IPS-20b (cell line): ENCODE measurements at regions not wholly inside any gene's neighbourhood (a gene's known extent, or its start where the extent isn't known, plus 50 kb on each side); places are given as distances from the start of the nearest gene placed in this dataset.

ENCODE experiments used
- H3K27ac ChIP-seq: one replicate; pipeline ENCODE4 v1.5.1; 2013; ENCODE audit warnings: low read length
- H3K27me3 ChIP-seq: 2 replicates; pipeline ENCODE4 v1.6.1; 2013; ENCODE audit warnings: mild to moderate bottlenecking, low read length, inconsistent platforms; ENCODE audit not compliant: insufficient read depth
- H3K36me3 ChIP-seq: 2 replicates; pipeline ENCODE4 v1.6.1; 2013; ENCODE audit warnings: low read depth, mild to moderate bottlenecking, inconsistent platforms, low read length, moderate library complexity; ENCODE audit not compliant: insufficient read depth
- H3K4me1 ChIP-seq: 2 replicates; pipeline ENCODE4 v1.6.1; 2013; ENCODE audit warnings: mild to moderate bottlenecking, control low read depth, inconsistent platforms, low read length, moderate library complexity; ENCODE audit not compliant: insufficient read depth
- H3K4me3 ChIP-seq: 2 replicates; pipeline ENCODE4 v1.5.1; 2013; ENCODE audit warnings: mild to moderate bottlenecking, low read length, inconsistent platforms
- H3K9ac ChIP-seq: 2 replicates; pipeline ENCODE4 v1.6.1; 2013; ENCODE audit warnings: low read depth, mild to moderate bottlenecking, inconsistent platforms, low read length, moderate library complexity
- H3K9me3 ChIP-seq: 2 replicates; pipeline ENCODE4 v1.6.1; 2013; ENCODE audit warnings: mild to moderate bottlenecking, low read depth, low read length, inconsistent platforms; ENCODE audit not compliant: insufficient read depth

GRCh38 chr17:77736721-77737120 is 221.8 kb upstream of the TNRC6C start:
- Histone ChIP-seq H3K36me3 (no peaks in the 10 kb centered on the region), H3K9ac (no peak overlapping the region), H3K27me3 (peaks cover 80% of the 10 kb centered on the region), H3K9me3 (peaks cover 14% of the 10 kb centered on the region), H3K4me1 (peaks cover 12% of the 10 kb centered on the region; the same call in 1 of the 2 replicates), H3K4me3 (no peak overlapping the region), H3K27ac (no peak overlapping the region)

- Histone ChIP-seq H3K27me3 (peaks cover 87% of the 10 kb centered on the region), H3K4me3 (no peak overlapping the region), H3K36me3 (no peaks in the 10 kb centered on the region)
Observed at GRCh38 chr17:77737442-77738265, 220.8 kb upstream of the TNRC6C start.

DNA sequence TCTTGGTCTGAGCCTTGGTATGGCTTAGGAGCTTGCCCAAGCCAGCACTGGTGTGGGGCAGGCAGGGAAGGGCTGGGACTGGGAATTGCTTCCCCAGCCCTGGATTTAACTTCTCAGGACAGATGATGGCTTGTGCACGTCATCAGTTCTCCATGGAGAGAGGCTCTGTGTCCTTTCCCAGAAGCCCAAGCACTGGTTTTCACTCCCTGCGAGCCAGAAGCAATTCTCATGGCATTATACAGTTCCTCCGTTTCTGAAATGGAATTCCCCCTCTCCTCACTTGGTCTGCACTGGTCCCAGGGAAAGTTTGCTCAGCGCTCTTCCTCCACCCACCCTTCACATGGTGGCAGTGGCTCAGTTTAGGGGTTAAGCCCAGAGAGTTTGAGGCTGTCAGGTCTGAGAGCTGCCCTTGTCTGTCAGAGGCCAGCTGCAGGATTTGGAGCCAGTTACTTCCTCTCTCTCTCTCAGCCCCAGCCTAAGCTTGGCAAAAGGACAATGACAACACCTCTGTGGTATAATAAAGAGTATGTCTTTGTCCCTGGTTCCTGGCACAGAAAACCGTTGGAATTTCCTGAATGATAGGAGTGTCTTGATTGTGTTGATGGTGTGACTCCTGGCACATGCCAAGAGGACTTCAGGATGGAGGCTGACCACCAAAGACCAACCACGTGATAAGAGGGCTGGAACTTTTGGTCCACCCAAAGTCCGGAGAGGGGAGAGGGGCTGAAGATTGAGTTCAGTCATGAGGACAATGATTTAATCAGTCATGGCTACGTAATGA is 219.6 kb upstream of the TNRC6C start:
- no peaks in the 10 kb centered on the region for H3K9me3 ChIP-seq
- peaks cover 76% of the 10 kb centered on the region for H3K27me3 ChIP-seq
- no peaks in the 10 kb centered on the region for H3K36me3 ChIP-seq
- H3K27ac ChIP-seq, result no peak overlapping the region
- peaks cover 18% of the 10 kb centered on the region; the same call in 1 of the 2 replicates for H3K4me1 ChIP-seq
- no peak overlapping the region for H3K9ac ChIP-seq
- H3K4me3 ChIP-seq, result no peak overlapping the region

More at GRCh38 chr17:77737442-77738265, 220.8 kb upstream of the TNRC6C start:
- Histone ChIP-seq H3K4me1 (peaks cover 14% of the 10 kb centered on the region; the same call in 1 of the 2 replicates), H3K27ac (no peak overlapping the region), H3K9me3 (peaks cover 11% of the 10 kb centered on the region), H3K9ac (no peak overlapping the region)

DNA sequence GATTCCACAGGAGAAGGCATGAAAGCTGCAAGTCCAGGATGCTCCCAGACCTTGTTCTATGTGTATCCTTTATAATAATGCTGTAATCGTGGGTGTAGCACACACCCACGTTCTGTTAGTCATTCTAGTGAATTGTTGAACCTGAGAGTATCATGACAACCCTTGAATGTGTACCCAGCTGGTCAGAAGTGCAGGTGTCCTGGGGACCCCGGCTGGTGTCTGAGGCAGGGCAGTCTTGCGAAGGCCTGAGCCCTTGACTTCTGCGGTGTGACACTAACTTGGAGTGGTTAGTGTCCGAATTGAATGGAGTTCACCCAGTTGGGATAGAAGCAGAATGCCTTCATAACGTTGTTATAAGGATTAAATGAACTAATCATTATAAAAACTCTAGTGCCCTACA is 218.0 kb upstream of the TNRC6C start:
- peaks cover 60% of the 10 kb centered on the region for H3K27me3 ChIP-seq
- no peaks in the 10 kb centered on the region for H3K9me3 ChIP-seq
- no peak overlapping the region for H3K27ac ChIP-seq
- peaks cover 9% of the 10 kb centered on the region; the same call in 1 of the 2 replicates for H3K4me1 ChIP-seq
- H3K4me3 ChIP-seq, result no peak overlapping the region
- H3K36me3 ChIP-seq, result no peaks in the 10 kb centered on the region
- H3K9ac ChIP-seq, result no peak overlapping the region

DNA sequence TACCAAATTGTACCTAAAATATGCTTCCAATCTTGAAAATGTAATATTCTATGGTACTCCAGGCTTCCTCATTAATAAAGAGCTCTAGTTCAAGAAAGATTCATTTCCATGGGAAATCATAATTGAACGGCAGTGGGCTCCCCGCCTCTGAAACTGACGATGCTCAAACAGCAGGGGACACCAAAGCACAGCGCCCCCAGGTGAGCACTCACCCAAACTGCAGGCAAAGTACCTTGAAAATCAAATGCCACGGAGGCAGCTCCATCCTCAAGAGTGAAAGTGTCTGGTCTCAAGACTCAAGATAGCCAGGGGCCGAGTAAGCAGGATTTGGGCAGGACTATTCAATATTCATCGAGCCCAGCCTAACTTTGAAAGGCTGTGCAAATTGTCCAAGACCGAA is 217.4 kb upstream of the TNRC6C start:
- H3K36me3 ChIP-seq, result no peaks in the 10 kb centered on the region
- H3K27ac ChIP-seq, result no peak overlapping the region
- no peak overlapping the region for H3K4me3 ChIP-seq
- no peak overlapping the region for H3K9ac ChIP-seq
- H3K27me3 ChIP-seq, result peaks cover 54% of the 10 kb centered on the region
- H3K4me1 ChIP-seq, result peaks cover 8% of the 10 kb centered on the region; the same call in 1 of the 2 replicates
- H3K9me3 ChIP-seq, result no peaks in the 10 kb centered on the region

- peaks cover 6% of the 10 kb centered on the region; the same call in 1 of the 2 replicates for H3K4me1 ChIP-seq
- no peaks in the 10 kb centered on the region for H3K9me3 ChIP-seq
- no peak overlapping the region for H3K4me3 ChIP-seq
- H3K9ac ChIP-seq, result no peak overlapping the region
- peaks cover 39% of the 10 kb centered on the region for H3K27me3 ChIP-seq
- H3K36me3 ChIP-seq, result no peaks in the 10 kb centered on the region
- no peak overlapping the region for H3K27ac ChIP-seq
Observed at GRCh38 chr17:77742579-77742978, 215.9 kb upstream of the TNRC6C start.

DNA sequence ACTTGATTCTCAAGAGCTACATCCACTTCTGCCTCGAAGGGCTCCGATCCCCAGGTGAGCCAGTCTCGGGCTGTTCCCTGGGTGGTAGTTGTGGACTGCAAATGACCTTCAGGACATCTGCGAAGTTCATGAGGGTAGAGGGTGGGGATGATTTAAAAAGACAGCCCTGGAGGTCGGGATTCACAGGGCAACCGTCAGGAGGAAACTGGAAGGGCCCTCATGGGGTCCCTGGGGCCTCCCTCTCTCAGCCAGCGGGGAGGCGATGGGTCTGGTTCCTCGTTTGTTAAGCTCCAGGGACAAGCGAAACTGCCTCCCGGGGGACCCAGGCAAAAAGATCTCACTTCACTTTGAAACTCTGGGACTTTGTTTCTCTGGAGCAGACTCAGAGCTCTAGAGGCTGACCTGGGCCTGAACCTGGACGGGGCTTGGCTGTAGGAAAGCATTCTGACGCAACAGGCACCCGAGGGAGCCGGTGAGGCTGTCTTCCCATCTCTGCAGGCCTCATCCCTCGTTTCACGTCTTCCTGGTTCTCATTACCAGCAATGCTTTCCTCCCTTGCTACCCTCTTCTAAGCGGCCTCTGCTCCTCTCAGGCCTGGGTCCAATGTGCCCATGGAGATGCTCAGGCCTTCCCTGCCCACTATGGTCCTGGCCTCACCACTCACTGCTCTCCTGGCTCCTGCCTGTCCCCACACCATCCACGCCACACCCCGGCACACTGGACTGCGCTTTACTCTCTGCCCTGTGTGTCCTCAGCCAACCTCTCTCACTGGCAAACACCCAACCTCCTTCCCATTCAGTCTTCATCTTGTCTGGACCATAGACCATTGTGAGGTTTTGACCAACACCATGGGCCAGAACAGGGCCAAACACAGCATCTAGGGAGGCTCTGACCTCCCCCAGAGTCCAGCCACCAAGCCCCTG is 214.2 kb upstream of the TNRC6C start:
- Histone ChIP-seq H3K36me3 (no peaks in the 10 kb centered on the region), H3K4me1 (peaks cover 6% of the 10 kb centered on the region; the same call in 1 of the 2 replicates), H3K9me3 (no peaks in the 10 kb centered on the region), H3K27ac (no peak overlapping the region), H3K4me3 (no peak overlapping the region), H3K27me3 (peaks cover 22% of the 10 kb centered on the region), H3K9ac (no peak overlapping the region)

DNA sequence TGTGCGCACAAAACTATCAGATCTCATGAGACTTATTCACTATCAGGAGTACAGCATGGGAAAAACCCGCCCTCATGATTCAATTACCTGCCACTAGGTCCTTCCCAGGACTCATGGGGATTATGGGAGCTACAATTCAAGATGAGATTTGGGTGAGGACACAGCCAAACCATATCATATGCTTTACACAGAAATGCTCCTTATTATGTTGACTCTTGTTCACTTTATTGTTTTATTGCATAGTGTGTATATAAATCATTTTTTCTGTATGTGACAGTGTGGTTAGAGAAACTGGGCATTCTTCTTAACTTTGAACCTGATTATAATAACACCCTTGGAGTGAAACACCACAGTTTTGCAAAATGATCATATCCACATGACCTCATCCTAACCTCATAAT is 212.8 kb upstream of the TNRC6C start:
- Histone ChIP-seq H3K27me3 (peaks cover 11% of the 10 kb centered on the region; the same call in 1 of the 2 replicates), H3K9ac (no peak overlapping the region), H3K9me3 (no peaks in the 10 kb centered on the region), H3K4me1 (peaks cover 6% of the 10 kb centered on the region; the same call in 1 of the 2 replicates), H3K27ac (no peak overlapping the region), H3K36me3 (no peaks in the 10 kb centered on the region), H3K4me3 (no peak overlapping the region)

- H3K27me3 ChIP-seq, result peaks cover 11% of the 10 kb centered on the region; the same call in 1 of the 2 replicates
- no peak overlapping the region for H3K9ac ChIP-seq
- H3K4me1 ChIP-seq, result peaks cover 6% of the 10 kb centered on the region; the same call in 1 of the 2 replicates
- no peaks in the 10 kb centered on the region for H3K36me3 ChIP-seq
- H3K4me3 ChIP-seq, result no peak overlapping the region
- no peaks in the 10 kb centered on the region for H3K9me3 ChIP-seq
- no peak overlapping the region for H3K27ac ChIP-seq
Observed at GRCh38 chr17:77746393-77746792, 212.1 kb upstream of the TNRC6C start.

DNA sequence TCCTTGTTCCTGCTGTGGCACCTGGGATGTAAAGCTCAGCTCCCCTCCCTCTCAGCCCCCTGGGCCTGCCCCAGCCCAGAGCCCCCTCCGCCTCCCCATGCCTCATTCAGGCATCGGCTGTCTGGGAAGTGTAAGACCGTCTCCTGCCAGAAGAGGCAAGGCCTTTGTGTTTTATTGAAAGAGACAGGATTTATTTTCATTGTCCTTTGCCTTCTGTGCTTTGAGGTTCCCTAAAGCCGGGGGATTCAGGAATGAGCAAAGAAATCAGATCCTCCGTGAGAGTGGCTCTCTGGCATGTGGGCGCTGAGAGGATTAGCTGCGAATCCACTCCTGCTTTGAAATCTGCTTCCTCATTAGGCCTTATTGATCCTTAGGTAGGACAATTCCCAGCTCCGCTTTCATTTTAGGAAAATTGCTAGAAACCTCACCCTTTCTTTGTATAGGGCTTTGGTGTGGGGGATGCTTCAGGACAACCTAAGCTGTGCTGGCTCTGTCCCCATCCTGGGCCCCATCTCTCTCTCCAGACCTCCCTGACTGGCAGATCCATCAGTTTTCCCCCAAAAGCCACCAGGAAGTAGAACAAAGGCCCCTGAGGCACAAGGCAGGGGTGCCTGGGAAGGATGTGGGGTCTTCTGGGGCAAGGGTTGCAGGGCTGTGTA is 211.5 kb upstream of the TNRC6C start:
- Histone ChIP-seq H3K4me1 (peaks cover 6% of the 10 kb centered on the region; the same call in 1 of the 2 replicates), H3K9me3 (no peaks in the 10 kb centered on the region), H3K27me3 (peaks cover 5% of the 10 kb centered on the region; the same call in 1 of the 2 replicates), H3K4me3 (no peak overlapping the region), H3K36me3 (no peaks in the 10 kb centered on the region), H3K27ac (no peak overlapping the region), H3K9ac (no peak overlapping the region)
